Adrenal gland (tissue), 5 donors: ENCODE measurements at regions not wholly inside any gene's neighbourhood (a gene's known extent, or its start where the extent isn't known, plus 50 kb on each side); places are given as distances from the start of the nearest gene placed in this dataset.

ENCODE experiments used
- CTCF ChIP-seq, 6 experiments: fragments of 450-650 bp in 4 of 6; fragments of 200-600 bp in 2 of 6; sonication (generic) in 1 of 6; IDR thresholded peaks; 1 replicate in 5 of 6; 2 replicates in 1 of 6; pipeline versions ENCODE4 v1.5.1 to v1.8.0; 2016 to 2021; ENCODE audit warnings: antibody characterized with exemption in 6 of 6, mild to moderate bottlenecking in 2 of 6, moderate library complexity in 1 of 6
- POLR2A ChIP-seq, 2 donors: fragments of 450-650 bp; IDR thresholded peaks; one replicate each; pipeline ENCODE4 v1.6.1; 2017; ENCODE audit warnings: antibody characterized with exemption in 2 of 2, mild to moderate bottlenecking in 2 of 2, moderate library complexity in 1 of 2
- donor health status: DM: no; HTN: no; CAD: no.

- no peak for TF ChIP-seq POLR2A (IDR thresholded peaks at IDR 0.05)
- no peak for TF ChIP-seq CTCF (IDR thresholded peaks at IDR 0.05)
Measured at GRCh38 chr3:46098319-46098761, 71.1 kb upstream of the XCR1 start.
